Mesenchymal stem cell (in vitro differentiated cells and primary cell): ENCODE measurements at regions not wholly inside any gene's neighbourhood (a gene's known extent, or its start where the extent isn't known, plus 50 kb on each side); places are given as distances from the start of the nearest gene placed in this dataset.

ENCODE experiments used
- DNase-seq: peaks from one replicate; pipeline ENCODE4 v3.0.0-alpha.2; 2013
- H2AFZ ChIP-seq: one replicate; pipeline ENCODE4 v1.6.1; 2013; ENCODE audit warnings: low read depth, mild to moderate bottlenecking, control low read depth, inconsistent platforms, low read length, moderate library complexity
- H2AK5ac ChIP-seq: 2 replicates; pipeline ENCODE4 v1.6.1; 2013; ENCODE audit warnings: low read length, moderate library complexity, mild to moderate bottlenecking, inconsistent platforms; ENCODE audit not compliant: severe bottlenecking
- H2BK120ac ChIP-seq: one replicate; pipeline ENCODE4 v1.6.1; 2013; ENCODE audit warnings: low read depth, mild to moderate bottlenecking, inconsistent platforms, low read length, moderate library complexity
- H2BK12ac ChIP-seq, 2 experiments: one replicate each; pipeline ENCODE4 v1.6.1; 2013; ENCODE audit warnings: inconsistent platforms in 2 of 2, low read length in 2 of 2, mild to moderate bottlenecking in 2 of 2, moderate library complexity in 2 of 2, control low read depth in 1 of 2
- H2BK15ac ChIP-seq: one replicate; pipeline ENCODE4 v1.6.1; 2013; ENCODE audit warnings: mild to moderate bottlenecking, low read depth, inconsistent platforms; ENCODE audit not compliant: poor library complexity, severe bottlenecking
- H2BK5ac ChIP-seq: 2 replicates; pipeline ENCODE4 v1.6.1; 2013; ENCODE audit warnings: low read depth, mild to moderate bottlenecking, low read length, control low read depth, inconsistent platforms; ENCODE audit not compliant: poor library complexity, severe bottlenecking
- H3K14ac ChIP-seq, 2 experiments: one replicate each; pipeline ENCODE4 v1.6.1; 2013; ENCODE audit warnings: inconsistent platforms in 2 of 2, low read length in 2 of 2, control low read depth in 1 of 2, mild to moderate bottlenecking in 1 of 2, moderate library complexity in 1 of 2
- H3K18ac ChIP-seq, 2 experiments: one replicate each; pipeline ENCODE4 v1.6.1; 2013; ENCODE audit warnings: inconsistent platforms in 2 of 2, low read length in 2 of 2, control low read depth in 1 of 2, low read depth in 1 of 2, mild to moderate bottlenecking in 1 of 2
- H3K23ac ChIP-seq, 2 experiments: one replicate each; pipeline ENCODE4 v1.6.1; 2013; ENCODE audit warnings: inconsistent platforms in 2 of 2, low read length in 2 of 2, mild to moderate bottlenecking in 2 of 2, moderate library complexity in 2 of 2, control low read depth in 1 of 2
- H3K27ac ChIP-seq: 2 replicates; pipeline ENCODE4 v1.5.1; 2013; ENCODE audit warnings: mild to moderate bottlenecking, moderate library complexity, low read length, control low read depth, inconsistent platforms; ENCODE audit not compliant: poor library complexity, severe bottlenecking
- H3K27me3 ChIP-seq, 2 experiments: 2 replicates each; pipeline versions ENCODE4 v1.6.1 to v1.7.0; 2013; ENCODE audit warnings: low read length in 2 of 2, mild to moderate bottlenecking in 2 of 2, moderate library complexity in 2 of 2, control low read depth in 1 of 2, inconsistent platforms in 1 of 2; ENCODE audit not compliant: control insufficient read depth in 1 of 2, insufficient read depth in 1 of 2
- H3K36me3 ChIP-seq, 2 experiments: 2 replicates each; pipeline versions ENCODE4 v1.6.1 to v1.7.0; 2013; ENCODE audit warnings: low read length in 2 of 2, control low read depth in 1 of 2, inconsistent platforms in 1 of 2, low read depth in 1 of 2, mild to moderate bottlenecking in 1 of 2; ENCODE audit not compliant: insufficient read depth in 2 of 2, control insufficient read depth in 1 of 2
- H3K4ac ChIP-seq, 2 experiments: one replicate each; pipeline ENCODE4 v1.6.1; 2013; ENCODE audit warnings: inconsistent platforms in 2 of 2, low read length in 2 of 2, mild to moderate bottlenecking in 2 of 2, moderate library complexity in 2 of 2, control low read depth in 1 of 2, low read depth in 1 of 2
- H3K4me1 ChIP-seq: 2 replicates; pipeline ENCODE4 v1.6.1; 2013; ENCODE audit warnings: low read depth, low read length, control low read depth; ENCODE audit not compliant: control insufficient read depth, insufficient read depth
- H3K4me2 ChIP-seq: 2 replicates; pipeline ENCODE4 v1.6.1; 2013; ENCODE audit warnings: low read length, mild to moderate bottlenecking, inconsistent platforms; ENCODE audit not compliant: poor library complexity, severe bottlenecking
- H3K4me3 ChIP-seq, 2 experiments: 2 replicates each; pipeline versions ENCODE4 v1.5.1 to v1.7.0; 2013; ENCODE audit warnings: low read length in 2 of 2, mild to moderate bottlenecking in 2 of 2, control low read depth in 1 of 2, low read depth in 1 of 2; ENCODE audit not compliant: insufficient read depth in 1 of 2
- H3K79me1 ChIP-seq: replicated peaks from 2 replicates; pipeline ENCODE4 v1.6.1; 2013; ENCODE audit warnings: mild to moderate bottlenecking, control low read depth, low read length, inconsistent platforms; ENCODE audit not compliant: poor library complexity, severe bottlenecking
- H3K9ac ChIP-seq: 2 replicates; pipeline ENCODE4 v1.7.0; 2013; ENCODE audit warnings: mild to moderate bottlenecking, low read length, moderate library complexity
- H3K9me3 ChIP-seq: 2 replicates; pipeline ENCODE4 v1.7.0; 2013; ENCODE audit warnings: mild to moderate bottlenecking, low read length; ENCODE audit not compliant: control insufficient read depth
- H4K8ac ChIP-seq: one replicate; pipeline ENCODE4 v1.6.1; 2013; ENCODE audit warnings: inconsistent platforms, mild to moderate bottlenecking, low read length, moderate library complexity
- H4K91ac ChIP-seq: one replicate; pipeline ENCODE4 v1.6.1; 2013; ENCODE audit warnings: mild to moderate bottlenecking, low read length, inconsistent platforms
- WGBS: methylation state at CpG from one replicate; pipeline ENCODE4 v1.1.7; 2013; ENCODE audit warnings: mixed read lengths; 5-methylcytosine and 5-hydroxymethylcytosine counted together

DNA sequence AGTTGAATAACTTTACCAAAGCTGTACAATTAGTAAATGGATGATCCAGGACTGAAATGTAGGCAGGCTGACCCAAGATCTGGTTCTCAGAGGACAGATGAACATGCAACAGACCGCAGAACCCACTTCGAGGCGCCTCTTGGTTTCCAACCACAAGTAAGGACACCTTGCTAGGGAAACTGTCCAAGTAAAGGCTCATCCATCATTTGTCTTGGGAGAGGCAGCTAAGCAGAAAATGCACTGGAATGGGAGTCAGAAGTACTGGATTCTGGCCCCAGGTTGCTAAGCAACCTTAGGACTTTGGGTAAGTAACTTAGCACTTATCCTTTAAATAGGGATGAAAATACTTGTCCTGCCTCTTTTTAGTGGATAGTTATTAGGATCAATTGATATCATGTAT lies 366.3 kb upstream of the LRRC3B start:
- H3K4me1 ChIP-seq, result no peaks in the 10 kb centered on the region
- no peaks in the 10 kb centered on the region for H3K79me1 ChIP-seq
- H3K4me3 ChIP-seq, result no peak overlapping the region
- no peak overlapping the region for H2BK5ac ChIP-seq
- no peak for DNase-seq
- peaks cover 12% of the 10 kb centered on the region for H3K9me3 ChIP-seq
- H3K23ac ChIP-seq, result no peak overlapping the region
- H2BK120ac ChIP-seq, result no peak overlapping the region
- no peak overlapping the region for H3K9ac ChIP-seq
- H2AFZ ChIP-seq, result no peak overlapping the region
- WGBS, result 84% methylated on average over 3 of the region's 3 CpGs
- H4K8ac ChIP-seq, result no peak overlapping the region
- H3K4me2 ChIP-seq, result no peak overlapping the region
- no peak overlapping the region for H3K18ac ChIP-seq
- no peak overlapping the region for H4K91ac ChIP-seq
- H3K36me3 ChIP-seq, result no peaks in the 10 kb centered on the region
- H3K27ac ChIP-seq, result no peak overlapping the region
- no peak overlapping the region for H2BK15ac ChIP-seq
- H3K14ac ChIP-seq, result no peak overlapping the region
- H2BK12ac ChIP-seq, result no peak overlapping the region
- H2AK5ac ChIP-seq, result no peak overlapping the region
- no peak overlapping the region for H3K4ac ChIP-seq
- H3K27me3 ChIP-seq, result no peaks in the 10 kb centered on the region

DNA sequence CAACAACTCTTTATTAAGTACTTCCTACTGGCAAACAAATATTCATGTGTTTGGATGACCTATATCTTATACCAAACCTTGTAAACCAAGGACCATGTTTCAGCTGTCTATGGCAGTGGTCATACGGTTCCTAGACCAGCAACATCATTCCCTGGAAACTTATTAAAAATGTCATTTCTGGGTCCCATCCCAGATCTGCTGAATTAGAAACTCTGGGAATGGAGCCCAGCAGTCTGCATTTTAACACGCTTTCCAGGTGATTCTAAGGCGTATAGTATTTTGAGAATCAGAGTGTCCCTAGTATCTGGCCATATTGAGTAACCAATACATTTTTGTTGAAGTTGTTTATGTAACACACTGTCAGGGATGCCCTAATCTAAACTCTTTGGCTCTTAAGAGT lies 363.4 kb upstream of the LRRC3B start:
- Histone ChIP-seq H3K9me3 (peaks cover 12% of the 10 kb centered on the region), H2BK5ac (no peak overlapping the region), H2AFZ (no peak overlapping the region), H4K91ac (no peak overlapping the region), H3K18ac (no peak overlapping the region), H3K27me3 (no peaks in the 10 kb centered on the region), H2BK12ac (no peak overlapping the region), H3K14ac (no peak overlapping the region), H2BK120ac (no peak overlapping the region), H3K23ac (no peak overlapping the region), H2AK5ac (no peak overlapping the region), H3K4me3 (no peak overlapping the region), H3K27ac (no peak overlapping the region), H2BK15ac (no peak overlapping the region), H3K4ac (no peak overlapping the region), H3K4me2 (no peak overlapping the region), H4K8ac (no peak overlapping the region), H3K9ac (no peak overlapping the region), H3K79me1 (no peaks in the 10 kb centered on the region), H3K36me3 (no peaks in the 10 kb centered on the region), H3K4me1 (no peaks in the 10 kb centered on the region)
- DNase-seq, result no peak
- WGBS, result 86% methylated on average over 3 of the region's 3 CpGs

DNA sequence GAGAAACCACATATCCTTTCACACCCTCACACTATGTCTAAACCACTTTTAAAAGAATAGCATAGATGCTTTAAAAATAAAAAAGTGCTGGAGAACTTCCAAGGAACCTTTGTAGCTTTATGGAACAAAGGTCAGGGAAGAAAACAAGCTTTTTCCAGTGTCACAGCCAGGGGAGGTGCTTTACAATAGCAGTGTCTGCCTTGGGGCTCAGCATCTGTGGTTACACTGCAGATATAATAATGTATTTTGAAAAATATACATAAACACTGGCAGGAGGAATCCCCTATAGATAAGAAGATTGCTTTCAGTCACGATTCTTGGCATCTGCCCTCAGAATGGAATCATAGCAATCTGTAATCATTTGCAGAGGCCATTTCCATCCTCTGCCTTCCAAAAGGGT lies 362.4 kb upstream of the LRRC3B start:
- Histone ChIP-seq H2BK12ac (no peak overlapping the region), H3K27ac (no peak overlapping the region), H2BK120ac (no peak overlapping the region)

DNA sequence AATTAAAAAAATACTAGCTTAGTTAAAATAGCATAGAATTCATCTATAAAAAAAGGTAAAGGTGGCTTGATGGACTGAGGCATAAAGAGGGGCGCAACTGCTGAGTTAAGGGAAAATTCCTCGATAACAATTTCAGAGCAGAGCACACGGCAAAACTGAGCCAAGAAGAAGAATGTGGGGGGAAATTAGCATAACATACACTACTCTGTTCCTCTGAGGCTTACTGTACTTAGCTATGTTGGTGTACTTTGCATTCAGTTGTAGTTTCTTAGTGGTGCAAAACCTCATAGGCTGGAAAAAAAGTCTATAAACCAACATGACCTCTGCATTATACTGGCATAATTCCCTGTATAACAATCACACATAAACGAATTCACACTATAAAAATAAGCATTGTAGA lies 357.9 kb upstream of the LRRC3B start:
- WGBS, result 70% methylated on average over 3 of the region's 4 CpGs
- Histone ChIP-seq H2AK5ac (no peak overlapping the region), H3K36me3 (no peaks in the 10 kb centered on the region), H3K4me3 (no peak overlapping the region), H4K91ac (no peak overlapping the region), H2BK12ac (no peak overlapping the region), H3K27me3 (no peaks in the 10 kb centered on the region), H3K18ac (no peak overlapping the region), H2BK5ac (no peak overlapping the region), H3K4ac (no peak overlapping the region), H3K27ac (no peak overlapping the region), H3K23ac (no peak overlapping the region), H3K14ac (no peak overlapping the region), H3K4me1 (no peaks in the 10 kb centered on the region), H2BK120ac (no peak overlapping the region), H2BK15ac (no peak overlapping the region), H3K9me3 (peaks cover 3% of the 10 kb centered on the region), H3K79me1 (no peaks in the 10 kb centered on the region), H4K8ac (no peak overlapping the region), H3K9ac (no peak overlapping the region), H3K4me2 (no peak overlapping the region), H2AFZ (no peak overlapping the region)
- no peak for DNase-seq

More for the DNA sequence above, 362.4 kb upstream of the LRRC3B start:
- H2AK5ac ChIP-seq, result no peak overlapping the region
- WGBS, result 67% methylated on average over 1 of the region's 1 CpG
- peaks cover 12% of the 10 kb centered on the region for H3K9me3 ChIP-seq
- H3K14ac ChIP-seq, result no peak overlapping the region
- H3K4me2 ChIP-seq, result no peak overlapping the region
- no peaks in the 10 kb centered on the region for H3K27me3 ChIP-seq
- H3K79me1 ChIP-seq, result no peaks in the 10 kb centered on the region
- no peak overlapping the region for H4K91ac ChIP-seq
- H3K23ac ChIP-seq, result no peak overlapping the region
- no peak overlapping the region for H2BK5ac ChIP-seq
- no peak overlapping the region for H2AFZ ChIP-seq
- no peak for DNase-seq
- H3K36me3 ChIP-seq, result no peaks in the 10 kb centered on the region
- no peaks in the 10 kb centered on the region for H3K4me1 ChIP-seq
- H2BK15ac ChIP-seq, result no peak overlapping the region
- no peak overlapping the region for H3K18ac ChIP-seq
- no peak overlapping the region for H4K8ac ChIP-seq
- no peak overlapping the region for H3K9ac ChIP-seq
- H3K4ac ChIP-seq, result no peak overlapping the region
- H3K4me3 ChIP-seq, result no peak overlapping the region
